ENCODE measurements at regions not wholly inside any gene's neighbourhood (a gene's known extent, or its start where the extent isn't known, plus 50 kb on each side); places are given as distances from the start of the nearest gene placed in this dataset.

GRCh38 chr12:74455429-74455828, 82.2 kb upstream of the ATXN7L3B start:
- DNase-seq (no peak), ATAC-seq (replicated peaks in 1 of 4) (no peak)
- Mint-ChIP-seq H3K9me3 (no peaks in the 10 kb centered on the region), H3K4me3 (no peak overlapping the region), H3K4me1 (no peaks in the 10 kb centered on the region), H3K27me3 (peaks cover 2 to 4% of the 10 kb centered on the region in 2 donors), H3K36me3 (no peaks in the 10 kb centered on the region), H3K27ac (no peak overlapping the region)
- Histone ChIP-seq H3K4me1 (ENCODE audit: control insufficient read depth in 1 of 2, extremely low read depth in 1 of 2, insufficient read depth in 2 of 2, low read length in 2 of 2) (no peaks in the 10 kb centered on the region), H3K4me3 (ENCODE audit: control insufficient read depth in 1 of 2, extremely low read depth in 1 of 2, low read length in 1 of 2) (no peak overlapping the region), H3K27me3 (replicated peaks in 1 of 2; ENCODE audit: control insufficient read depth in 2 of 2, extremely low read depth in 1 of 2, insufficient read depth in 2 of 2, low read length in 1 of 2) (no peaks in the 10 kb centered on the region), H3K9me3 (no peaks in the 10 kb centered on the region), H3K27ac (ENCODE audit: low read length) (no peak overlapping the region), H3K36me3 (ENCODE audit: control insufficient read depth in 2 of 2, extremely low read depth in 1 of 2, insufficient read depth in 1 of 2, low read length in 1 of 2) (no peaks in the 10 kb centered on the region)
- no CpG with 5 or more reads among the region's 3 CpGs for WGBS (ENCODE audit: insufficient coverage)
- POLR2A ChIA-PET: no interaction called here
- CTCF ChIA-PET: no interaction called here

- H3K27me3 Mint-ChIP-seq: peaks cover 0 to 2% of the 10 kb centered on the region in 2 donors
- WGBS (ENCODE audit: insufficient coverage): no CpG with 5 or more reads among the region's 3 CpGs
- no peak overlapping the region for H3K4me3 ChIP-seq (ENCODE audit: control insufficient read depth in 1 of 2, extremely low read depth in 1 of 2, low read length in 1 of 2)
Measured at GRCh38 chr12:74456431-74456830, 81.2 kb upstream of the ATXN7L3B start.

DNA sequence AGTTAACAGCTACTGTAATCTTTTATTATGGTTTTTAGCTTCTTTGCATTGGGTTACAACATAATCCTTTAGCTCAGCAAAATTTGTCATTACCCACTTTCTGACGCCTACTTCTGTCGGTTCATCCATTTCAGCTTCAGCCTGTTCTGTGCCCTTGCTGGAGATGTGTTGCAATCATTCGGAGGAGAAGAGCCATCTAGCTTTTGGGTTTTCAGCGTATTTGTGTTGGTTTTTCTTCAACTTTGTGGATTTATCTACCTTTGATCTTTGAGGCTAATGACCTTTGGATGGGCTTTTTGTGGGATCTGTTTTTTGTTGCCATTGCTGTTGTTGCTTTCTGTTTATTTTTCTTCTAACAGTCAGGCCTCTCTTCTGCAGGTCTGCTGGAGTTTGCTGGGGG, 69.2 kb upstream of the ATXN7L3B start:
- CTCF ChIA-PET: no interaction called here
- Mint-ChIP-seq H3K27ac (no peak overlapping the region), H3K4me1 (no peaks in the 10 kb centered on the region), H3K9me3 (no peaks in the 10 kb centered on the region), H3K4me3 (no peak overlapping the region), H3K36me3 (no peaks in the 10 kb centered on the region), H3K27me3 (peaks cover 9 to 14% of the 10 kb centered on the region in 2 donors)
- Histone ChIP-seq H3K27ac (ENCODE audit: low read length) (no peak overlapping the region), H3K27me3 (replicated peaks in 1 of 2; ENCODE audit: control insufficient read depth in 2 of 2, extremely low read depth in 1 of 2, insufficient read depth in 2 of 2, low read length in 1 of 2) (peaks cover 0 to 6% of the 10 kb centered on the region in 2 experiments), H3K4me3 (ENCODE audit: control insufficient read depth in 1 of 2, extremely low read depth in 1 of 2, low read length in 1 of 2) (no peak overlapping the region), H3K9me3 (no peaks in the 10 kb centered on the region), H3K36me3 (ENCODE audit: control insufficient read depth in 2 of 2, extremely low read depth in 1 of 2, insufficient read depth in 1 of 2, low read length in 1 of 2) (no peaks in the 10 kb centered on the region), H3K4me1 (ENCODE audit: control insufficient read depth in 1 of 2, extremely low read depth in 1 of 2, insufficient read depth in 2 of 2, low read length in 2 of 2) (no peaks in the 10 kb centered on the region)
- POLR2A ChIA-PET: no interaction called here
- 100% methylated on average over 2 of the region's 4 CpGs for WGBS (ENCODE audit: insufficient coverage)
- no peak for ATAC-seq (replicated peaks in 1 of 4)
- no peak for DNase-seq

More at GRCh38 chr12:74456431-74456830, 81.2 kb upstream of the ATXN7L3B start:
- Histone ChIP-seq H3K4me1 (ENCODE audit: control insufficient read depth in 1 of 2, extremely low read depth in 1 of 2, insufficient read depth in 2 of 2, low read length in 2 of 2) (no peaks in the 10 kb centered on the region), H3K9me3 (no peaks in the 10 kb centered on the region), H3K27me3 (replicated peaks in 1 of 2; ENCODE audit: control insufficient read depth in 2 of 2, extremely low read depth in 1 of 2, insufficient read depth in 2 of 2, low read length in 1 of 2) (no peaks in the 10 kb centered on the region), H3K27ac (ENCODE audit: low read length) (no peak overlapping the region), H3K36me3 (ENCODE audit: control insufficient read depth in 2 of 2, extremely low read depth in 1 of 2, insufficient read depth in 1 of 2, low read length in 1 of 2) (no peaks in the 10 kb centered on the region)
- ATAC-seq (replicated peaks in 1 of 4): no peak
- H3K4me3 Mint-ChIP-seq: no peak overlapping the region
- H3K9me3 Mint-ChIP-seq: no peaks in the 10 kb centered on the region
- H3K27ac Mint-ChIP-seq: no peak overlapping the region
- CTCF ChIA-PET: no interaction called here
- POLR2A ChIA-PET: no interaction called here
- H3K36me3 Mint-ChIP-seq: no peaks in the 10 kb centered on the region
- DNase-seq: no peak
- H3K4me1 Mint-ChIP-seq: no peaks in the 10 kb centered on the region

DNA sequence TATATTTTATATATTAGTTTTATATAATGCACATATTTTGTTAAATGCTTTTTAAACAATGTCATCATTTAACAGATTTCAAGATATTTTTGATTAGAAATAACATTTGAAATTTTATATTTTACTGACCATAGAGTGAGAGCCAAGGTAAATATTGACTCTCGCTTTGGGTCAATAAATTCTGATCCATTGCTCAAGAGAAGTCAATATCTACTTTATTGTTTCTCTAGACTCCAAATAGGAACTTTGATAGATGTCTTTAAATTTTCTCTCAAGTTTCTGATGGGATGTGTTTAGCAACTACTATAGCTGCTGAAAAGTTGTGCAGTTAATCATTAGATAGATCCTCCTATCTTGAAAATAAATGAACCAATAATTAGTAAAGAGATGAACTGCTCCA, 61.4 kb upstream of the ATXN7L3B start:
- no CpG with 5 or more reads among the region's 1 CpG for WGBS (ENCODE audit: insufficient coverage)
- no peak overlapping the region for H3K4me3 Mint-ChIP-seq
- no peaks in the 10 kb centered on the region for H3K9me3 Mint-ChIP-seq
- no peaks in the 10 kb centered on the region for H3K9me3 ChIP-seq
- H3K27me3 ChIP-seq (replicated peaks in 1 of 2; ENCODE audit: control insufficient read depth in 2 of 2, extremely low read depth in 1 of 2, insufficient read depth in 2 of 2, low read length in 1 of 2): no peaks in the 10 kb centered on the region
- no peak overlapping the region for H3K4me3 ChIP-seq (ENCODE audit: control insufficient read depth in 1 of 2, extremely low read depth in 1 of 2, low read length in 1 of 2)
- no peaks in the 10 kb centered on the region for H3K4me1 ChIP-seq (ENCODE audit: control insufficient read depth in 1 of 2, extremely low read depth in 1 of 2, insufficient read depth in 2 of 2, low read length in 2 of 2)
- no peaks in the 10 kb centered on the region for H3K36me3 ChIP-seq (ENCODE audit: control insufficient read depth in 2 of 2, extremely low read depth in 1 of 2, insufficient read depth in 1 of 2, low read length in 1 of 2)
- H3K27me3 Mint-ChIP-seq: peaks cover 6 to 8% of the 10 kb centered on the region in 2 donors
- H3K27ac Mint-ChIP-seq: no peak overlapping the region
- no peak overlapping the region for H3K27ac ChIP-seq (ENCODE audit: low read length)
- ATAC-seq (replicated peaks in 1 of 4) (no peak), DNase-seq (no peak)
- H3K36me3 Mint-ChIP-seq: no peaks in the 10 kb centered on the region
- CTCF ChIA-PET: no interaction called here
- POLR2A ChIA-PET: no interaction called here
- no peaks in the 10 kb centered on the region for H3K4me1 Mint-ChIP-seq

- no peaks in the 10 kb centered on the region for H3K36me3 Mint-ChIP-seq
- POLR2A ChIA-PET: no interaction called here
- ATAC-seq (replicated peaks in 1 of 4) (no peak), DNase-seq (no peak)
- Histone ChIP-seq H3K27ac (ENCODE audit: low read length) (no peak overlapping the region), H3K4me1 (ENCODE audit: control insufficient read depth in 1 of 2, extremely low read depth in 1 of 2, insufficient read depth in 2 of 2, low read length in 2 of 2) (no peaks in the 10 kb centered on the region), H3K36me3 (ENCODE audit: control insufficient read depth in 2 of 2, extremely low read depth in 1 of 2, insufficient read depth in 1 of 2, low read length in 1 of 2) (no peaks in the 10 kb centered on the region), H3K27me3 (replicated peaks in 1 of 2; ENCODE audit: control insufficient read depth in 2 of 2, extremely low read depth in 1 of 2, insufficient read depth in 2 of 2, low read length in 1 of 2) (no peaks in the 10 kb centered on the region), H3K9me3 (no peaks in the 10 kb centered on the region), H3K4me3 (ENCODE audit: control insufficient read depth in 1 of 2, extremely low read depth in 1 of 2, low read length in 1 of 2) (no peak overlapping the region)
- no peak overlapping the region for H3K27ac Mint-ChIP-seq
- H3K4me3 Mint-ChIP-seq: no peak overlapping the region
- no peaks in the 10 kb centered on the region for H3K9me3 Mint-ChIP-seq
- 80% methylated on average over 1 of the region's 2 CpGs for WGBS (ENCODE audit: insufficient coverage)
- H3K4me1 Mint-ChIP-seq: peaks cover 0 to 3% (median 0%) of the 10 kb centered on the region in 3 donors
- CTCF ChIA-PET: no interaction called here
- H3K27me3 Mint-ChIP-seq: peaks cover 0 to 3% of the 10 kb centered on the region in 2 donors
Measured at GRCh38 chr12:74481078-74481477, 56.6 kb upstream of the ATXN7L3B start.

GRCh38 chr12:74482115-74482514, 55.5 kb upstream of the ATXN7L3B start:
- Mint-ChIP-seq H3K9me3 (no peaks in the 10 kb centered on the region), H3K27ac (no peak overlapping the region), H3K4me1 (peaks cover 0 to 3% (median 0%) of the 10 kb centered on the region in 3 donors), H3K4me3 (no peak overlapping the region), H3K27me3 (peaks cover 0 to 3% of the 10 kb centered on the region in 2 donors), H3K36me3 (no peaks in the 10 kb centered on the region)
- Histone ChIP-seq H3K36me3 (ENCODE audit: control insufficient read depth in 2 of 2, extremely low read depth in 1 of 2, insufficient read depth in 1 of 2, low read length in 1 of 2) (no peaks in the 10 kb centered on the region), H3K9me3 (no peaks in the 10 kb centered on the region), H3K4me1 (ENCODE audit: control insufficient read depth in 1 of 2, extremely low read depth in 1 of 2, insufficient read depth in 2 of 2, low read length in 2 of 2) (no peaks in the 10 kb centered on the region), H3K4me3 (ENCODE audit: control insufficient read depth in 1 of 2, extremely low read depth in 1 of 2, low read length in 1 of 2) (no peak overlapping the region), H3K27ac (ENCODE audit: low read length) (no peak overlapping the region), H3K27me3 (replicated peaks in 1 of 2; ENCODE audit: control insufficient read depth in 2 of 2, extremely low read depth in 1 of 2, insufficient read depth in 2 of 2, low read length in 1 of 2) (no peaks in the 10 kb centered on the region)
- DNase-seq (peak in 1 of 35 experiments; percentile 2), ATAC-seq (replicated peaks in 1 of 4) (no peak)
- ChIA-PET POLR2A (no interaction called here), CTCF (no interaction called here)

GRCh38 chr12:74483057-74483456, 54.6 kb upstream of the ATXN7L3B start:
- Histone ChIP-seq H3K4me1 (ENCODE audit: control insufficient read depth in 1 of 2, extremely low read depth in 1 of 2, insufficient read depth in 2 of 2, low read length in 2 of 2) (no peaks in the 10 kb centered on the region), H3K36me3 (ENCODE audit: control insufficient read depth in 2 of 2, extremely low read depth in 1 of 2, insufficient read depth in 1 of 2, low read length in 1 of 2) (no peaks in the 10 kb centered on the region), H3K4me3 (ENCODE audit: control insufficient read depth in 1 of 2, extremely low read depth in 1 of 2, low read length in 1 of 2) (no peak overlapping the region), H3K27me3 (replicated peaks in 1 of 2; ENCODE audit: control insufficient read depth in 2 of 2, extremely low read depth in 1 of 2, insufficient read depth in 2 of 2, low read length in 1 of 2) (no peaks in the 10 kb centered on the region), H3K9me3 (no peaks in the 10 kb centered on the region), H3K27ac (ENCODE audit: low read length) (no peak overlapping the region)
- H3K36me3 Mint-ChIP-seq: no peaks in the 10 kb centered on the region
- H3K27me3 Mint-ChIP-seq: peaks cover 0 to 3% of the 10 kb centered on the region in 2 donors
- CTCF ChIA-PET: interaction anchor here in 1 of 2 donors (0.6 kb wide), 2 partner anchors 57 to 1969 kb away, joined by 3 read pairs; no protein-coding TSS in a partner anchor
- ATAC-seq (replicated peaks in 1 of 4) (no peak), DNase-seq (no peak)
- no peak overlapping the region for H3K27ac Mint-ChIP-seq
- H3K4me3 Mint-ChIP-seq: no peak overlapping the region
- POLR2A ChIA-PET: interaction anchor here in 1 of 2 donors (0.6 kb wide), 1 partner anchor 1388 kb away, joined by 3 read pairs; no protein-coding TSS in a partner anchor
- H3K9me3 Mint-ChIP-seq: no peaks in the 10 kb centered on the region
- no CpG with 5 or more reads among the region's 3 CpGs for WGBS (ENCODE audit: insufficient coverage)
- peaks cover 0 to 3% (median 0%) of the 10 kb centered on the region in 3 donors for H3K4me1 Mint-ChIP-seq

Measured in T-cell (primary cell).